KMS-11 (cell line): ENCODE measurements at regions not wholly inside any gene's neighbourhood (a gene's known extent, or its start where the extent isn't known, plus 50 kb on each side); places are given as distances from the start of the nearest gene placed in this dataset.

ENCODE experiments used
- H2AFZ ChIP-seq: fragments of 200-600 bp; sonication (generic); 2 replicates; pipeline ENCODE4 v1.6.1; 2016; ENCODE audit warnings: antibody characterized with exemption, mixed run types, low read depth
- H3K27ac ChIP-seq: fragments of 200-600 bp; sonication (generic); 2 replicates; pipeline ENCODE4 v1.6.1; 2016; ENCODE audit warnings: mild to moderate bottlenecking, mixed run types
- H3K27me3 ChIP-seq: fragments of 200-600 bp; sonication (generic); 2 replicates; pipeline ENCODE4 v1.6.1; 2017; ENCODE audit warnings: mild to moderate bottlenecking, low read depth, mixed run types, moderate library complexity; ENCODE audit not compliant: insufficient read depth
- H3K36me3 ChIP-seq: fragments of 200-600 bp; sonication (generic); 2 replicates; pipeline ENCODE4 v1.6.1; 2017; ENCODE audit warnings: mild to moderate bottlenecking, mixed run types; ENCODE audit not compliant: insufficient read depth
- H3K4me1 ChIP-seq: fragments of 200-600 bp; sonication (generic); 2 replicates; pipeline ENCODE4 v1.6.1; 2016; ENCODE audit warnings: mild to moderate bottlenecking, low read depth, mixed run types; ENCODE audit not compliant: poor library complexity, severe bottlenecking
- H3K4me2 ChIP-seq: fragments of 200-600 bp; sonication (generic); 2 replicates; pipeline ENCODE4 v1.7.0; 2016; ENCODE audit warnings: mild to moderate bottlenecking, mixed run types
- H3K4me3 ChIP-seq: fragments of 200-600 bp; sonication (generic); IDR thresholded peaks from 2 replicates; pipeline ENCODE4 v1.6.1; 2017; ENCODE audit warnings: low read depth, low read length, mixed read lengths; ENCODE audit not compliant: insufficient read depth
- H3K79me2 ChIP-seq: fragments of 200-600 bp; sonication (generic); 2 replicates; pipeline ENCODE4 v1.6.1; 2016; ENCODE audit warnings: low read depth, mixed run types; ENCODE audit not compliant: insufficient read depth
- H3K9ac ChIP-seq: fragments of 200-600 bp; sonication (generic); 2 replicates; pipeline ENCODE4 v1.6.1; 2016; ENCODE audit warnings: mild to moderate bottlenecking, mixed run types
- H4K20me1 ChIP-seq: fragments of 200-600 bp; sonication (generic); 2 replicates; pipeline ENCODE4 v1.6.1; 2016; ENCODE audit warnings: mild to moderate bottlenecking, mixed run types; ENCODE audit not compliant: insufficient read depth
- TF ChIP-seq, protein P1 (sequence below): fragments of 200-600 bp; sonication (generic); conservative IDR thresholded peaks from 2 replicates; pipeline ENCODE4 v1.6.1; 2017; ENCODE audit warnings: low read depth, mild to moderate bottlenecking, antibody characterized with exemption, low read length, moderate library complexity, mixed read lengths

DNA sequence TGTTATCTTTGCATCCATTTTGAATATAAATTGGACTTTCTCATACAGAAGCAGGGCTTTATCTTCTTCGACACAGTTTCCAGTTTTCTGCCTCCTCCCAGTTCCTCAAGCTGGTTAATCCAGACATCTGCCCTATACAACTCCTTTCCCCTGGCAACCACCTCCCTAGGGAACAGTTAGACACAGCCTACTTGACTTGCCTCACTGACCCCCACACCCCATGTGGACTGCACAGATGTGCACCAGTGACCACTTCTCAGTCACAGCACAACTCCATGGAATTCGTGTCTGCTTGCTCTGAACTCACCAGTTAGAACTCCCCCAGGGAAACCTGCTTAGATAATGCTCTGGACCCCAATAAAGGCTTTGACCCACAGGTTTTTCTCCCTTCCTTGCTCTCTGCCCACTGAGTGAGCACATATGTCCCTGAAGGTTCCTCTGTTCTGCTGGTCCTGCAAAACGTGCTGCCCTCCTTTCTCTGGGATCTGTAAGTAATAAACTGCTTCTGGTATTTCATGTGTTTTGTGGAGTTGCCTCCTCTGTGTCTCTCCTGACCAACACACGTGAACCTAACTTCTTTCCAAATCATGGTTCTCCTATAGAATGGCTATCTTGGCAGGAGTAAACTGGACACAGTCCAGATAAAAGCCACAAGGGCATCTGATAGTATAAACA is 351.2 kb downstream of the CD83 start:
- no peak overlapping the region for H3K9ac ChIP-seq
- no peaks in the 10 kb centered on the region for H3K27me3 ChIP-seq
- H3K27ac ChIP-seq: no peak overlapping the region
- no peaks in the 10 kb centered on the region for H3K36me3 ChIP-seq
- no peak overlapping the region for H2AFZ ChIP-seq
- no peaks in the 10 kb centered on the region for H3K79me2 ChIP-seq
- H3K4me1 ChIP-seq: no peaks in the 10 kb centered on the region
- H3K4me3 ChIP-seq: no peak overlapping the region
- H4K20me1 ChIP-seq: no peaks in the 10 kb centered on the region
- TF ChIP-seq, protein P1, sequence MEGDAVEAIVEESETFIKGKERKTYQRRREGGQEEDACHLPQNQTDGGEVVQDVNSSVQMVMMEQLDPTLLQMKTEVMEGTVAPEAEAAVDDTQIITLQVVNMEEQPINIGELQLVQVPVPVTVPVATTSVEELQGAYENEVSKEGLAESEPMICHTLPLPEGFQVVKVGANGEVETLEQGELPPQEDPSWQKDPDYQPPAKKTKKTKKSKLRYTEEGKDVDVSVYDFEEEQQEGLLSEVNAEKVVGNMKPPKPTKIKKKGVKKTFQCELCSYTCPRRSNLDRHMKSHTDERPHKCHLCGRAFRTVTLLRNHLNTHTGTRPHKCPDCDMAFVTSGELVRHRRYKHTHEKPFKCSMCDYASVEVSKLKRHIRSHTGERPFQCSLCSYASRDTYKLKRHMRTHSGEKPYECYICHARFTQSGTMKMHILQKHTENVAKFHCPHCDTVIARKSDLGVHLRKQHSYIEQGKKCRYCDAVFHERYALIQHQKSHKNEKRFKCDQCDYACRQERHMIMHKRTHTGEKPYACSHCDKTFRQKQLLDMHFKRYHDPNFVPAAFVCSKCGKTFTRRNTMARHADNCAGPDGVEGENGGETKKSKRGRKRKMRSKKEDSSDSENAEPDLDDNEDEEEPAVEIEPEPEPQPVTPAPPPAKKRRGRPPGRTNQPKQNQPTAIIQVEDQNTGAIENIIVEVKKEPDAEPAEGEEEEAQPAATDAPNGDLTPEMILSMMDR: no peak
- no peak overlapping the region for H3K4me2 ChIP-seq

DNA sequence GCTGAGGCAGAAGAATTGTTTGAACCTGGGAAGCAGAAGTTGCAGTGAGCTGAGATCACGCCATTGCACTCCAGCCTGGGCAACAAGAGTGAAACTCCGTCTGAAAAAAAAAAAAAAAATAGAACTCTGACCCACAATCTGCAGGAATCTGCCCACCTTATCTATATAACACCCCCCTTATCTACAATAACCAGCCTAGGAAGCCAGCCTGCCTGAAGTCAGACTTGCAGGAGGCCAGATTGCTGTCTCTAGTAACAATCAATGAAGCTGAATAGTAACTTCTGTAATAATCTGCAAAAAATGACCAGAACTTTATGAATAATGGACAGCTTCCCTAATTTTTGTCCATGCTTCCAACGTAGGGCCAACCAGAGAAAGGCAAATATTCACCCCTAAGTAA is 352.5 kb downstream of the CD83 start:
- Histone ChIP-seq H3K4me3 (no peak overlapping the region), H3K27ac (no peak overlapping the region), H3K4me2 (no peak overlapping the region), H3K9ac (no peak overlapping the region), H4K20me1 (no peaks in the 10 kb centered on the region), H3K79me2 (no peaks in the 10 kb centered on the region), H3K27me3 (no peaks in the 10 kb centered on the region), H3K4me1 (no peaks in the 10 kb centered on the region), H3K36me3 (no peaks in the 10 kb centered on the region), H2AFZ (no peak overlapping the region)
- TF ChIP-seq, protein P1: no peak

GRCh38 chr6:14470671-14471070 is 353.1 kb downstream of the CD83 start:
- H3K79me2 ChIP-seq: no peaks in the 10 kb centered on the region
- no peaks in the 10 kb centered on the region for H3K36me3 ChIP-seq
- no peaks in the 10 kb centered on the region for H4K20me1 ChIP-seq
- no peak overlapping the region for H3K27ac ChIP-seq
- no peak overlapping the region for H3K4me3 ChIP-seq
- H3K9ac ChIP-seq: no peak overlapping the region
- H3K27me3 ChIP-seq: no peaks in the 10 kb centered on the region
- no peaks in the 10 kb centered on the region for H3K4me1 ChIP-seq
- no peak overlapping the region for H2AFZ ChIP-seq
- no peak overlapping the region for H3K4me2 ChIP-seq
- TF ChIP-seq, protein P1: no peak

GRCh38 chr6:14472255-14472985 is 354.8 kb downstream of the CD83 start:
- no peak overlapping the region for H3K4me3 ChIP-seq
- H4K20me1 ChIP-seq: no peaks in the 10 kb centered on the region
- H3K9ac ChIP-seq: no peak overlapping the region
- no peak overlapping the region for H3K27ac ChIP-seq
- TF ChIP-seq, protein P1: no peak
- H3K27me3 ChIP-seq: no peaks in the 10 kb centered on the region
- no peaks in the 10 kb centered on the region for H3K4me1 ChIP-seq
- no peak overlapping the region for H2AFZ ChIP-seq
- no peak overlapping the region for H3K4me2 ChIP-seq
- no peaks in the 10 kb centered on the region for H3K36me3 ChIP-seq
- no peaks in the 10 kb centered on the region for H3K79me2 ChIP-seq
